ENCODE measurements at regions not wholly inside any gene's neighbourhood (a gene's known extent, or its start where the extent isn't known, plus 50 kb on each side); places are given as distances from the start of the nearest gene placed in this dataset.

DNA sequence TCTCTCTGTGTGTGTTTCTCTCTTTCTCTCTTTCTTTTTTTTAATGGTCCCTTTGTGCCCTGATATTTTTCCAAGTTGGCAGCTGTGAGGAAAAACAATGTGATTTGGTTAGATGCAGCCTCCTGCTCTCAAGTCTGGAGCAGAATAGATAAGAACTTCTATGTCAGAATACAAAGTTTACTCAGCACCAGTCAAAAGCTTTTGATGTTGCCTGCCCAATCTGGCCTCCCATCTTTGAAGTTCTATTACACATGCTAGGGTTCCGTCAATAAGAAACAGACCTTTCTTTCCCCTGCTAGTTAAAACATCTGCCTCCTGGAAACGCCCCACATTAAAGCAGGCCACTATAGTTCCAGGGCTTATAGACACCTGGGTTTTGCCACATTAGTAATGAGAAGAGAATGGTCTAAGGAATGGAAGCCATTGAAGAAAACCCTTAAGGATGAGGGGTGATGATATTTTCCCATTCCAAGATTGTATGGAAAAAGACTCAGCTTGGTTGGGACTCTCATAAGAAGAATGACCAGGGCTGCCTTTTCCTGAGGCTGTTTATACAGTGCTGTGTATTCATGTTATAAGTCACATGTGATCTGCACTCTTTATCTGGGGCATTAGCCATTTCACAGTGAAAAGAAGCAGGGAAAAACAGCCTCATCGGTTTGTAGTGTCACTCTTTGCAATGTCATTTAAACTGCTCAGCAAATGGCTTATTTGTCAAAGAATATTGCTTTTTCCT is 414.7 kb upstream of the PROX1 start:
- ATAC-seq, result no peak
- TF ChIP-seq PPARA (CRISPR knock-in tag; IDR thresholded peaks at IDR 0.05; ENCODE audit: borderline replicate concordance) (no peak), ZNF70 (CRISPR knock-in tag; IDR thresholded peaks at IDR 0.05) (no peak), GLIS3 (CRISPR knock-in tag; IDR thresholded peaks at IDR 0.05) (no peak), TOX (CRISPR knock-in tag; IDR thresholded peaks at IDR 0.05; ENCODE audit: borderline replicate concordance) (no peak), RARB (CRISPR knock-in tag; IDR thresholded peaks at IDR 0.05) (no peak), ESRRG (CRISPR knock-in tag; IDR thresholded peaks at IDR 0.05) (no peak), TCF4 (CRISPR knock-in tag; IDR thresholded peaks at IDR 0.05; ENCODE audit: borderline replicate concordance) (no peak), OSR1 (CRISPR knock-in tag; IDR thresholded peaks at IDR 0.05) (no peak)

GRCh38 chr1:213573648-213574009 is 414.1 kb upstream of the PROX1 start:
- no peak for TF ChIP-seq ZC3H10 (CRISPR knock-in tag; IDR thresholded peaks at IDR 0.05)
- TF ChIP-seq, protein P1, sequence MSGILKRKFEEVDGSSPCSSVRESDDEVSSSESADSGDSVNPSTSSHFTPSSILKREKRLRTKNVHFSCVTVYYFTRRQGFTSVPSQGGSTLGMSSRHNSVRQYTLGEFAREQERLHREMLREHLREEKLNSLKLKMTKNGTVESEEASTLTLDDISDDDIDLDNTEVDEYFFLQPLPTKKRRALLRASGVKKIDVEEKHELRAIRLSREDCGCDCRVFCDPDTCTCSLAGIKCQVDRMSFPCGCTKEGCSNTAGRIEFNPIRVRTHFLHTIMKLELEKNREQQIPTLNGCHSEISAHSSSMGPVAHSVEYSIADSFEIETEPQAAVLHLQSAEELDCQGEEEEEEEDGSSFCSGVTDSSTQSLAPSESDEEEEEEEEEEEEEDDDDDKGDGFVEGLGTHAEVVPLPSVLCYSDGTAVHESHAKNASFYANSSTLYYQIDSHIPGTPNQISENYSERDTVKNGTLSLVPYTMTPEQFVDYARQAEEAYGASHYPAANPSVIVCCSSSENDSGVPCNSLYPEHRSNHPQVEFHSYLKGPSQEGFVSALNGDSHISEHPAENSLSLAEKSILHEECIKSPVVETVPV (CRISPR knock-in tag; IDR thresholded peaks at IDR 0.05), result no peak
- no peak for TF ChIP-seq TSHZ2 (CRISPR knock-in tag; IDR thresholded peaks at IDR 0.05)
- TF ChIP-seq, protein P2, sequence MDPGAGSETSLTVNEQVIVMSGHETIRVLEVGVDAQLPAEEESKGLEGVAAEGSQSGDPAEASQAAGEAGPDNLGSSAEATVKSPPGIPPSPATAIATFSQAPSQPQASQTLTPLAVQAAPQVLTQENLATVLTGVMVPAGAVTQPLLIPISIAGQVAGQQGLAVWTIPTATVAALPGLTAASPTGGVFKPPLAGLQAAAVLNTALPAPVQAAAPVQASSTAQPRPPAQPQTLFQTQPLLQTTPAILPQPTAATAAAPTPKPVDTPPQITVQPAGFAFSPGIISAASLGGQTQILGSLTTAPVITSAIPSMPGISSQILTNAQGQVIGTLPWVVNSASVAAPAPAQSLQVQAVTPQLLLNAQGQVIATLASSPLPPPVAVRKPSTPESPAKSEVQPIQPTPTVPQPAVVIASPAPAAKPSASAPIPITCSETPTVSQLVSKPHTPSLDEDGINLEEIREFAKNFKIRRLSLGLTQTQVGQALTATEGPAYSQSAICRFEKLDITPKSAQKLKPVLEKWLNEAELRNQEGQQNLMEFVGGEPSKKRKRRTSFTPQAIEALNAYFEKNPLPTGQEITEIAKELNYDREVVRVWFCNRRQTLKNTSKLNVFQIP (CRISPR knock-in tag; IDR thresholded peaks at IDR 0.05; ENCODE audit: borderline replicate concordance, low read depth), result no peak
- no peak for TF ChIP-seq OSR1 (CRISPR knock-in tag; IDR thresholded peaks at IDR 0.05)
- no peak for TF ChIP-seq ZNF8 (CRISPR knock-in tag; IDR thresholded peaks at IDR 0.05)
- TF ChIP-seq, protein P3, sequence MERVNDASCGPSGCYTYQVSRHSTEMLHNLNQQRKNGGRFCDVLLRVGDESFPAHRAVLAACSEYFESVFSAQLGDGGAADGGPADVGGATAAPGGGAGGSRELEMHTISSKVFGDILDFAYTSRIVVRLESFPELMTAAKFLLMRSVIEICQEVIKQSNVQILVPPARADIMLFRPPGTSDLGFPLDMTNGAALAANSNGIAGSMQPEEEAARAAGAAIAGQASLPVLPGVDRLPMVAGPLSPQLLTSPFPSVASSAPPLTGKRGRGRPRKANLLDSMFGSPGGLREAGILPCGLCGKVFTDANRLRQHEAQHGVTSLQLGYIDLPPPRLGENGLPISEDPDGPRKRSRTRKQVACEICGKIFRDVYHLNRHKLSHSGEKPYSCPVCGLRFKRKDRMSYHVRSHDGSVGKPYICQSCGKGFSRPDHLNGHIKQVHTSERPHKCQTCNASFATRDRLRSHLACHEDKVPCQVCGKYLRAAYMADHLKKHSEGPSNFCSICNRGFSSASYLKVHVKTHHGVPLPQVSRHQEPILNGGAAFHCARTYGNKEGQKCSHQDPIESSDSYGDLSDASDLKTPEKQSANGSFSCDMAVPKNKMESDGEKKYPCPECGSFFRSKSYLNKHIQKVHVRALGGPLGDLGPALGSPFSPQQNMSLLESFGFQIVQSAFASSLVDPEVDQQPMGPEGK (CRISPR knock-in tag; IDR thresholded peaks at IDR 0.05; ENCODE audit: borderline replicate concordance), result no peak
- TF ChIP-seq ESRRG (CRISPR knock-in tag; IDR thresholded peaks at IDR 0.05), result no peak
- TF ChIP-seq SNAI2 (CRISPR knock-in tag; IDR thresholded peaks at IDR 0.05), result no peak
- TF ChIP-seq BACH2 (CRISPR knock-in tag; IDR thresholded peaks at IDR 0.05; ENCODE audit: borderline replicate concordance), result no peak
- ATAC-seq, result no peak

DNA sequence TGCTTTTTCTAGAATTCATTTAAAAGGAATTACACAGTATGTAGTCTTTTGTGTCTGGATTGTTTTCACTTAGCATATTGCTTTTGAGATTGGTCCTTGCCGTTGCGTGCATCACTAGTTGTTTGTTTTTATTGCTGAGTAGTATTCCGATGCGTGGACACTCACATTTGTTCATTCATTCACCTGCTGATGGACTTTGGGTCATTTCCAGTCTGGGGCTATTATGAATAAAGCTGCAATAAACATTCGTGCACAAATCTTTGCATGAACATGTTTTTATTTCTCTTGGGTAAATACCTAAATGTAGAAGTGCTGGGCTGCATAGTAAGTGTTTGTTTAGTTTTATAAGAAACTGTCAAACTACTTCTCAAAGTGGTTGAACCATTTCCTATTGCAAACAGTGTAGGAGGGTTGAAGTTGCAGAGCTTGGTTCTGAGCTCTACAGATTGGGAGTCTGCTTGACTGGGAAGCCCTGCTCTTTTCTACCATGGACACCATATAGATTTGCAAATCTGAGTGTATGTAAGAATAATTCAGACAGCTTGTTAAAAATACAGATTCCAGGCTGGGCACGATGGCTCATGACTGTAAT is 404.7 kb upstream of the PROX1 start:
- TF ChIP-seq TSHZ2 (CRISPR knock-in tag; IDR thresholded peaks at IDR 0.05) (no peak), OSR1 (CRISPR knock-in tag; IDR thresholded peaks at IDR 0.05) (no peak), CSDC2 (CRISPR knock-in tag; IDR thresholded peaks at IDR 0.05) (no peak)
- TF ChIP-seq, protein P3 (CRISPR knock-in tag; IDR thresholded peaks at IDR 0.05; ENCODE audit: borderline replicate concordance), result no peak
- no peak for ATAC-seq

Measured in SK-N-SH treated with all-trans-retinoic acid at 6 μM for 48 hours (cell line).